WI38 (cell line): ENCODE measurements at regions not wholly inside any gene's neighbourhood (a gene's known extent, or its start where the extent isn't known, plus 50 kb on each side); places are given as distances from the start of the nearest gene placed in this dataset.

Source experiments
- H3K4me3 ChIP-seq: 2 replicates; pipeline ENCODE4 v1.5.1; 2011; ENCODE audit warnings: low read depth, mild to moderate bottlenecking, control low read depth, low read length
- TF ChIP-seq, protein P1 (sequence below): IDR thresholded peaks from 2 replicates; pipeline ENCODE4 v1.5.1; 2012; ENCODE audit warnings: low read depth, mild to moderate bottlenecking, control low read depth, low read length

DNA sequence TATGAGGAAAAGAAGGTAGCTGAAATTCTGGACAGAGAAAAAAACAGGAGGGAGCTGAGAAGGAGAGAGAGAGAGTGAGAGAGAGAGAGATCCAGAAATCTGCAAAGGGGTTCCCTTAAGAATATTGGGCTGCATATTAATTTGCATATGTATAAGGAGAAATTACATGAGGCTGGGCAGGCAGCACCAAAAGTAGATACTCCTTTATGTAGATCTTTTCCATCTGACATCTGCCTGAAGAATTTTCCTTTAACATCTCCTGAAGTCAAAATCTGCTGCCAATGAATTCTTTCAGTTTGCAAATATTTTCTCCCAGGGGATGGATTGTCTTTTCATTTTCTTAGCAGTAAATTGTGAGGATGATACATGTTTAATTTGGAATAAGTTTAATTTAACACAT is 1365.3 kb downstream of the GATA3 start:
- TF ChIP-seq, protein P1, sequence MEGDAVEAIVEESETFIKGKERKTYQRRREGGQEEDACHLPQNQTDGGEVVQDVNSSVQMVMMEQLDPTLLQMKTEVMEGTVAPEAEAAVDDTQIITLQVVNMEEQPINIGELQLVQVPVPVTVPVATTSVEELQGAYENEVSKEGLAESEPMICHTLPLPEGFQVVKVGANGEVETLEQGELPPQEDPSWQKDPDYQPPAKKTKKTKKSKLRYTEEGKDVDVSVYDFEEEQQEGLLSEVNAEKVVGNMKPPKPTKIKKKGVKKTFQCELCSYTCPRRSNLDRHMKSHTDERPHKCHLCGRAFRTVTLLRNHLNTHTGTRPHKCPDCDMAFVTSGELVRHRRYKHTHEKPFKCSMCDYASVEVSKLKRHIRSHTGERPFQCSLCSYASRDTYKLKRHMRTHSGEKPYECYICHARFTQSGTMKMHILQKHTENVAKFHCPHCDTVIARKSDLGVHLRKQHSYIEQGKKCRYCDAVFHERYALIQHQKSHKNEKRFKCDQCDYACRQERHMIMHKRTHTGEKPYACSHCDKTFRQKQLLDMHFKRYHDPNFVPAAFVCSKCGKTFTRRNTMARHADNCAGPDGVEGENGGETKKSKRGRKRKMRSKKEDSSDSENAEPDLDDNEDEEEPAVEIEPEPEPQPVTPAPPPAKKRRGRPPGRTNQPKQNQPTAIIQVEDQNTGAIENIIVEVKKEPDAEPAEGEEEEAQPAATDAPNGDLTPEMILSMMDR: no peak

GRCh38 chr10:9427209-9427608 is 1372.7 kb downstream of the GATA3 start:
- TF ChIP-seq, protein P1: no peak
- H3K4me3 ChIP-seq: no peak overlapping the region

More for the DNA sequence above, 1365.3 kb downstream of the GATA3 start:
- no peak overlapping the region for H3K4me3 ChIP-seq

DNA sequence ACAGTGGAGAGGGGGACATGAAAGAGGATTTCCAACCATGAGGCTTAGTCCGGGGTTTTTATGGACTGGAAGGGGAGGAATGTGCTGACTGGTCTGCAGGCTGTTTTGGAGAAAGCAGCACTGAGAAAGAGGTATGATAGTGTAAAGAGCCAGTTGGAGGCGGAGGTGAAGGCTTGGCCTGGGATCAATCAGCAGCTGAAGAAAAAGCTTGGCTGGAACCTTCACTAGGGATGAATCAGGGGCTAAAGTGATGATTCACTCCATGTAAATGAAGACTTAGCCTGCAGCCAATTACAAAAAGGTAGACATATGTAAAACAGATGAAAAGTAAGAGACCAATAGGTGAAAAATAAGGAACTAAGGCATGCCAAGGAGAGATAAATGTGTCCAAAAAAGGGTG is 1382.6 kb downstream of the GATA3 start:
- TF ChIP-seq, protein P1: no peak
- H3K4me3 ChIP-seq: no peak overlapping the region

DNA sequence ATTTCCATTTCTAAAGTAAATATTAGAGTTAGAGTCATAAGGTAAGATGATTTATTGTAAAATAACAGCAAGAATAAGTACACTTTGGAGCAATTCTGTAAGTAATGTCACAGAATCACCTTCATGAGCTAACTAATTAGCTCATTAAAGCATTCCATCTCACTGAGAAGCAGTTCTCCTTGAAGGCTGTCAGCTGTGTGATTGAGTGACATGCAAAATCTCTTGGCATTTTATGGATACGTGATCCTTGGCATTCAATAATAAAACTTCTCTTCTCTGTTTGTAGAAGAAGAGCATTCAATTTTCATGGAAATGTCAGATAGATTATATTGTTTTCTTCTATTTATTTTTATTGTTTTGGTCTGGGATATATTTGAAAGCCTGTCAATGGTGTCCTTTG is 1389.3 kb downstream of the GATA3 start:
- TF ChIP-seq, protein P1: no peak
- H3K4me3 ChIP-seq: no peak overlapping the region

- no peak overlapping the region for H3K4me3 ChIP-seq
- TF ChIP-seq, protein P1: no peak
Observed at GRCh38 chr10:9449530-9449929, 1395.0 kb downstream of the GATA3 start.

- TF ChIP-seq, protein P1: no peak
- H3K4me3 ChIP-seq: no peak overlapping the region
Observed at GRCh38 chr10:9450801-9451200, 1396.3 kb downstream of the GATA3 start.

- no peak overlapping the region for H3K4me3 ChIP-seq
- TF ChIP-seq, protein P1: no peak
Observed at GRCh38 chr10:9451211-9451773, 1396.8 kb downstream of the GATA3 start.
